ENCODE measurements at regions not wholly inside any gene's neighbourhood (a gene's known extent, or its start where the extent isn't known, plus 50 kb on each side); places are given as distances from the start of the nearest gene placed in this dataset.

DNA sequence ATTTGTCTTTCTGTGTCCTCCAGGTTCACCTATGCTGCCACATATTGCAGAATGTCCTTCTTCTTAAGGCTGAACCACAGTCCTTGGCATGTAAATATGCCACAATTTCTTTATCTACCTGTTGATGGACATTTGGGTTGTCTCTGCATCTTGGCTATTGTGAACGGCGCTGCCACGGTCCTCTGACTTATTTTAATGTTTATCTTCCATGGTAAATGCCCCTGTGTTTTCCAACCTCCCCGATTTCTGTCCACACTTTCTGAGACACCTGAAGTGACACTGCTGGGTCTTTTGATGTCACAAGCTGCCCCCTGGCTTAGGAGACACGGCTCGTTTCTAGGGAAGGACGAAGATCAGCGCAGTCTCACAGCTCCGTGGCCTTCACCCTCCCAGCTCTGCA lies 128.3 kb upstream of the PDE10A start:
- TF ChIP-seq, protein P1, sequence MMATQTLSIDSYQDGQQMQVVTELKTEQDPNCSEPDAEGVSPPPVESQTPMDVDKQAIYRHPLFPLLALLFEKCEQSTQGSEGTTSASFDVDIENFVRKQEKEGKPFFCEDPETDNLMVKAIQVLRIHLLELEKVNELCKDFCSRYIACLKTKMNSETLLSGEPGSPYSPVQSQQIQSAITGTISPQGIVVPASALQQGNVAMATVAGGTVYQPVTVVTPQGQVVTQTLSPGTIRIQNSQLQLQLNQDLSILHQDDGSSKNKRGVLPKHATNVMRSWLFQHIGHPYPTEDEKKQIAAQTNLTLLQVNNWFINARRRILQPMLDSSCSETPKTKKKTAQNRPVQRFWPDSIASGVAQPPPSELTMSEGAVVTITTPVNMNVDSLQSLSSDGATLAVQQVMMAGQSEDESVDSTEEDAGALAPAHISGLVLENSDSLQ (IDR thresholded peaks at IDR 0.05) = no peak
- TF ChIP-seq ZNF384 (IDR thresholded peaks at IDR 0.05) (no peak), NFRKB (IDR thresholded peaks at IDR 0.05) (no peak), TARDBP (IDR thresholded peaks at IDR 0.05) (no peak), FOXM1 (IDR thresholded peaks at IDR 0.05; ENCODE audit: borderline replicate concordance) (no peak), SUZ12 (IDR thresholded peaks at IDR 0.05) (no peak), SP1 (IDR thresholded peaks at IDR 0.05) (no peak)

Data from HEK293T (cell line).